GM18505 (cell line): ENCODE measurements at regions not wholly inside any gene's neighbourhood (a gene's known extent, or its start where the extent isn't known, plus 50 kb on each side); places are given as distances from the start of the nearest gene placed in this dataset.

Experiments used
- ATAC-seq: cut with Tn5 transposase; IDR thresholded peaks from one replicate; pipeline ENCODE4 v1.9.1; 2021; ENCODE audit not compliant: unreplicated experiment
- POLR2A ChIP-seq: IDR thresholded peaks from 4 replicates; pipeline ENCODE4 v1.6.1; 2011; ENCODE audit warnings: borderline replicate concordance; ENCODE audit not compliant: insufficient read depth, insufficient read length; ENCODE audit errors: extremely low read depth

GRCh38 chr1:234923626-234924025 lies 205.0 kb downstream of the TOMM20 start:
- ATAC-seq: no peak
- TF ChIP-seq POLR2A: no peak

GRCh38 chr1:234922987-234923386 lies 205.7 kb downstream of the TOMM20 start:
- no peak for TF ChIP-seq POLR2A
- ATAC-seq: no peak

GRCh38 chr1:234921266-234922062 lies 207.2 kb downstream of the TOMM20 start:
- no peak for TF ChIP-seq POLR2A
- ATAC-seq: no peak

GRCh38 chr1:234920843-234921140 lies 207.8 kb downstream of the TOMM20 start:
- TF ChIP-seq POLR2A: no peak
- ATAC-seq: no peak

DNA sequence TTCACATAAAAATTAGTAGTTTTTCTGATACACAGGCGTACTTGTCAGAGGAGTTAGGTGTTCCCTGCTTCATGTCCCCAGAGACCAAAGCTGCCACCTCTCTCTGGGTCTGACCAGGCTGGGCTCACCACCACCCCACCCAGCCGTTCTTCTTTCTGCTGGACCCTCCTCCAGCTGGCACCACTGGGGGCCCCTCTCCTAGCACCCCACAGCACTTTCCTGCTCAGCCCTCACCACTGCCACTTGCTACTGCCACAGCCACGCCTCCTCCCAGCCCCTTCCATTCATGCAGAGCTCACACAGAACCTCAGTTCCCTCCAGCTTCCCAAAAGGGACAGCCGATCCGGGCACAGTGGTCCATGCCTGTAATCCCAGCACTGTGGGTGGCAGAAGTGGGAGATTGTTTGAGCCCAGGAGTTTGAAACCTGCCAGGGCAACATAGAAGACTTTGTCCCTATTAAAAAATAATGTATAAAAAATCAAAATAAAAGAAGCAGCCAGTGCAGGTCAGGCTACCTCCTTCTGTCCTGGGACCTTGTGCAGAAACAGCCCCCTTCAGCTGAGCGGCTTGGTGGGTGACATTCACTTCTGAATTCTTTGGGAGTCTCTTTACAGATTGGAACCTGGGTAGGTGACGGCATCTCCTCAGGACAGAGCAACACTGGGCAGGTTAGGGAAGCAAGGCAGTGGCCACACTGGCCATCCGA lies 208.3 kb downstream of the TOMM20 start:
- TF ChIP-seq POLR2A: no peak
- no peak for ATAC-seq

DNA sequence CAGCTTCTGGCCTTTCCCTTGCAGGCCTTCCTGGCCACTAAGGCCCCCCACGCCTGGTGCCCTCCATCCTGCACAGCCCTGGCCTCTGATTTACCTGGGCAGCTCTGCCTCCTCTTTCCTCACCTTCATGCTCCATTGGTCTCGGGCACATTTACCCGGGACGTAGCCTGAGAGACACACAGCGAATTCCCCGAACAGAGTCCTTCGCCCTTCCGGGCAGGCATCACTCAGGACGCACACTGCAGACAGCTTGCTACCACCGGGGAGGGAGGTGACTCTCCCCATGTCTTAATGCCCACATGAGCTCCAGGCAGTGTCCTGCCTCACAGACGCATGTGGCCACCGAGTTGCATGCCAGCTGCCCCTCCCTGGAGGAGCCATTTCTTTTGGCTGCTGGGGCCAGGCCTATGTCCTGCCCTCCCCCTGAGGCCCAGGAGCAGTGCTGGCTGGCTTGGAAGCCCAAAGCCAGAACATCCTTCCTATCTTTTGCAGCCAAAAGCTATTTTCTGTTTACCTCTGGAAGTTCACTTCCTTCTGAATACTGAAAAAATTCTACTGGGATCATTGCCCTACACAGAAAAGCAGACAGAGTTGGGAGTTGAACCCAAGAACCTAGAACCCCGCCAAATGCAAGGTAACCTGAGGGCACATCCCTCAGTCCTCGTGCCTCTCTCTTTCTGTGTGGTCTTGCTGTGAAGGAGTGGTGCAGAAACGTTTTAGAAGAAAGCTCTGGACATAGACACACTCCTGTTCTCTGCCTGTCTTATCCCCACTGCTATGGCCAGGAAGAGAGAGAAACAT lies 209.5 kb downstream of the TOMM20 start:
- ATAC-seq: no peak
- no peak for TF ChIP-seq POLR2A

- TF ChIP-seq POLR2A: no peak
- ATAC-seq: no peak
Measured at GRCh38 chr1:234918181-234918841, 210.3 kb downstream of the TOMM20 start.

DNA sequence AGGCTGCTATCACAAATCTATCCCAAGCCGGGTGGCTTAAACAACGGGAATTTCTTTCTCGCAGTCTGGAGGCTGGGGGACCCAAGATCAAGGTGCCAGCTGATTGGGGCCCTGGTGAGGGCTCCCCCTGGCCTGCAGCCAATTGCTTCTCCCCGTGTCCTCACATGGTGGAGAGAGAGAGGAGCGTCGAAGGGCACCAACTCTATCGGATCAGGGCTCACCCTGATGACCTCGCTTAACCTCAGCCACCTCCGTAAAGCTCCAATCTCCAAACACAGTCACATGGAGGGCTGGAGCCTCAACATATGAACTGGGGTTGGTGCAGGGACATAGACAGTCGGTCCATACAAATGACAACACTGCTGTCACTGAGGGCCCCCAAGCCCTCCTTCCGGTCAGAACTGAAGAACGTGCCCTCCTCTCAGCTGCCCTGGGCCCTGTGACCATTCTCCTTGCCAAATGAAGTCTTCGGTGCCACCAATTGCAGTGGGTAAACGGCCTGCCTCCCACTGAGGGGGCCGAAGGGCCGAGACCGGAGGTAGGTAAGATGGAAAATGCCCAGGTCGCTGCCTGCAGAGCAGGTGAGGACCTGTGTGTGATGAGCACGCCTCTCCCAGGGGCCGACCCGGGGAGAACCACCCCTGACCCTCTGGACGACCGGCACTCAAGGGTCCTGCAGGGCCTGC lies 211.0 kb downstream of the TOMM20 start:
- no peak for TF ChIP-seq POLR2A
- ATAC-seq: no peak

DNA sequence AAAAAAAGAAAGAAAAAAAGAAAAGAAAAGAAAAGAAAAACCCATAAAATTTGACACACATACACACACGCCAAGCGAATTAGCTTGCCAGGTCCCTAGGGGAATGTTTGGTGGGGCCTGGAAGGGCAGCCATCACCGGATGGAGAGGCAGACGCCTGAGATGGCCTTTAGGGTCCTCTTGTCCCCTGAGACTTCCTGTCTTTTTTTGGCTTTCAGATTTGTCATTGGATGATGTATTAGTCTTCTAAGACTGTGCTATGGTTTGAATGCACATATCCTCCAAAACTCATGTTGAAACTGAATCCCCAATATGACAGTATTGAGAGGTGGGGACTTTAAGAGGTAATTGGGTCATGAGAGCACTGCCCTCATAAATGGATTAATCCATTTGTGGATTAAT lies 211.8 kb downstream of the TOMM20 start:
- ATAC-seq: no peak
- TF ChIP-seq POLR2A: no peak

- no peak for ATAC-seq
- no peak for TF ChIP-seq POLR2A
Measured at GRCh38 chr1:234915924-234916675, 212.5 kb downstream of the TOMM20 start.

- TF ChIP-seq POLR2A: no peak
- ATAC-seq: no peak
Measured at GRCh38 chr1:234914606-234915290, 213.9 kb downstream of the TOMM20 start.
